ENCODE measurements at regions not wholly inside any gene's neighbourhood (a gene's known extent, or its start where the extent isn't known, plus 50 kb on each side); places are given as distances from the start of the nearest gene placed in this dataset.
"Not testable (repeated sequence)": the region's sequence is repeated elsewhere in the genome, so short reads cannot be mapped to it uniquely, and the experiment has no call there.

DNA sequence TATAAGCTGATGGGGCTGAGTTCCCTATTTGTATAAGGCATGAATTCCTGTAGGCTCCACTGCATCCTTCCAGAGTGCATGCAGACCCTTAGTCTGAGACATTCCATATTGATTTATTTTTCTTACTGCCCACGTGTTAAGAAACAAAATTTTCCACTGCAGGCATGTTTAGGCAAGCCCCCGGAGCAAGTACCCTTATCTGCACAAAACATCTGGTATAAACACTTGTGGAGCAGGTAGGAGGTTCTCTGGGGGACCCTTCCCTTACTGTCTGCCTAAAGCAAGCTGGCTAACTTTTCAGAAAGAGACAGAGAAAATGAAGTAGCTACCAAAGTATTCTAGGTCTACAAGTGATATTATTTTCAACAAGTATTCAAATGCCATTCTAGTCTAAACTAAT lies 571.0 kb upstream of the TPTE start:
- 11 to 18% methylated on average over 2 of the region's 2 CpGs for WGBS, 2 donors
- H3K36me3 ChIP-seq; DNase-seq; FAIRE-seq; H3K27me3 ChIP-seq; ATAC-seq; H3K4me3 ChIP-seq; H3K4me1 ChIP-seq; H3K27ac ChIP-seq; H3K9me3 ChIP-seq; intact Hi-C loops (cut with DNase I): not testable (repeated sequence)

DNA sequence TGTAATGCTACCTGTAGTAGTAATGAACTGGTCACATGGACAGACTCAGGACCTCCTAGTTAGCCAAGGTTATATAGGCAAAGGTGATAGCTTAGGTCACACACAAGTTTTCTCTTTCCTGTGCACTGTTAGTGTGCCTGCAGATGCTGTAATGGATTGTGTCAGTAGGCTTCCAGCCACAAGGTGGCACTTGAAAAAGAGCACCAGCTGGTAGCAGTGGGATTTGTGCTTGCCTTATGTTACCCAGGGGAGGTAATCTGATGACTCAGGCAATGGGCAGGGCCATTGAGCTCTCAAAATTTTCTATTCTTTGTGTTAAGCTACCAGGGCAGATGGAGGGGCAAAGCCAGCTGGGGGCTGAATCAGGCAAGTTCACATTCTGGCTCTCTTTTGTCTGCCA lies 562.6 kb upstream of the TPTE start:
- H3K36me3 ChIP-seq, H3K27ac ChIP-seq: not testable (repeated sequence)

DNA sequence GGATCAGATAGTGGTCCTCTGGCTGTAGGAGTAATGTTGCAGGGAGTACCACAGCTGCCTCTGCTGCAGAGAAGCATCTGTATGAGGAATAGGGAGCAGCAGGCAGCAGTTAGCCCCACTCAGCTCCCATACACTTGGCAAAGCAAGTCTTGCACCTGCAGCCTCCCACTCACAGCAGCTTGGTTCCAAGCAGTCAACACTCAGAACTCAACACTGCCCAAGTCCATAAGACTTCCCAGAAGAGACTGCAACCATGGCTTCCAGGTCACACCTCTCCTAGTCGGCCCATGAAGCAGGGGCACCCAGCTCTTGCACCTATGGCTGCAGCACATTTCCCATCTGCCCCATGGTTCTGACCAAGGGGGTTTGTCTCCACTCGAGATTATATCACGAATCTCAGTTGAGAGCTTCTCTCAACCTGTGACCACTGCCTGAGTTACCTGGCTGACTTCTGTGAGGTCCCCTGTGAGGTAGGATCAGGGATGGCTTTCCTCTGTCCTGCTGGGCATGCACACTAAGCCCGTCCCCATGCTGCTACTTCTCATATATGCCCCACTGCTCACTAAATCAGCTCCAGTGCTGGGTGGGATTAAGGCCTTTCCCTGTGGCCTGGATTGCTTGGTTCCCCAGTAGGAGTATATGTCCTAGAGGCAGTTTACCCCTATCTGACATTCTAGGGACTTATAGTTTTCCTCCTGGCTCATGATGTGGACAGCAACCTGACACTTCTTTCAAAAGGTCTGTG lies 562.0 kb upstream of the TPTE start:
- ATAC-seq; intact Hi-C loops (cut with DNase I); H3K4me1 ChIP-seq; H3K27me3 ChIP-seq; H3K4me3 ChIP-seq; H3K36me3 ChIP-seq; H3K9me3 ChIP-seq; FAIRE-seq; H3K27ac ChIP-seq: not testable (repeated sequence)
- 22 to 31% methylated on average over 3 to 4 of the region's 4 CpGs for WGBS, 2 donors
- DNase-seq: peak in 1 of 6 donors; percentile 33

More for the DNA sequence above, 562.6 kb upstream of the TPTE start:
- H3K27me3 ChIP-seq; FAIRE-seq; H3K4me3 ChIP-seq; intact Hi-C loops (cut with DNase I); ATAC-seq; H3K4me1 ChIP-seq; H3K9me3 ChIP-seq; DNase-seq: not testable (repeated sequence)

DNA sequence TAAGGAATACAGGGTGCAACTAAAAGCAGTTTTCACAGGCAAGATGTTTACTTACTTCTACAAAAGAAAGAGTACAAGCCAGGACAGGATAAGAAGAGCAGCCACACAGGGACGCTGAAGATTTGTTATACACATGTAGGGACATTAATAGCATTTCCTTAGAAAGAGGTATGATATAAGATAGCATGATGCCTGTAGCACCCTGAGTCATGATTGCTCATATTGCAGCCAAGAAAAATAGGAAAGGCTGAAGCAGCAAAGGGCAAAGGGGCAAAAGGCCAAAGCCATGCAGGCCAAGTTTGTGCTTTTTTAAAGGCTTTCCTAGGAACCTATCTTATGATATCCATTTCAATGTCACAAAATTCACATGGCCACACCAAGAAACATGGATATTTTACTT lies 552.0 kb upstream of the TPTE start:
- FAIRE-seq; H3K27me3 ChIP-seq; H3K4me1 ChIP-seq; H3K9me3 ChIP-seq; DNase-seq; ATAC-seq; H3K4me3 ChIP-seq; H3K36me3 ChIP-seq; intact Hi-C loops (cut with DNase I); H3K27ac ChIP-seq: not testable (repeated sequence)
- 3 to 26% methylated on average over 1 of the region's 1 CpG for WGBS, 2 donors

DNA sequence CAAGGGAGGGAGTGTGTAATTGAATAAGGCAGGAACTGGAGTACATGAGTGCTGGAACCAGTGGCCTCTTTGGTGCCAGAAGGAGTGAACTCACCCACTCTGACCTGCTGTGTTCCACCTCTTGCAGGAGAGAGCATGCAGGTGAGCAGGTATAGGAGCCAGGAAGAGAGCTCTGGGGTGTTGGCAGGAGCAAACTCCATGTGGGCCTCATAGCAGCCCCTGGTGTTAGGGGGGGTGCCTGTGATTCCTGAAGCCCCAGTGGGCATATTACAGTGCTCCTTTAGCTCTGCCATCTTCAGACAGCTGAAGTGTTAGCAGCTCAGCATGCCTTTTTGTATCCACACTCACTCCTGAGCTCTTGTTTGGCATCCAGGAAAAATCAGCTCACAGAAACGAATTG lies 549.4 kb upstream of the TPTE start:
- FAIRE-seq; H3K4me1 ChIP-seq; H3K9me3 ChIP-seq; H3K36me3 ChIP-seq; H3K4me3 ChIP-seq; H3K27me3 ChIP-seq; H3K27ac ChIP-seq; intact Hi-C loops (cut with DNase I); ATAC-seq: not testable (repeated sequence)
- WGBS, 2 donors: 33 to 50% methylated on average over 1 of the region's 1 CpG
- DNase-seq: peak in 1 of 6 donors; percentile 10

DNA sequence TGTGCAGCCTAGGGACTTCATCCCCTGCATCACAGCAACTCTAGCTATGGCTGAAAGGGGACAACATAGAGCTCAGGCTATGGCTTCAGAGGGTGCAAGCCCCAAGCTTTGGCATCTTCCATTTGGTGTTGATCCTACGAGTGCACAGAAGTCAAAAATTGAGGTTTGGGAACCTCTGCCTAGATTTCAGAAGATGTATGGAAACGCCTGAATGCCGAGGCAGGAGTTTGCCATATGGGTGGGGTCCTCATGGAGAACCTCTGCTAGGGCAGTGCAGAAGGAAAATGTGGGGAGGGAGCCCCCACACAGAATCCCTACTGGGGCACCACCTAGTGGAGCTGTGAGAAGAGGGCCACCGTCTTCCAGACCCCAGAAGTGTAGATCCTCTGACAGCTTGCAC lies 543.0 kb upstream of the TPTE start:
- ATAC-seq; intact Hi-C loops (cut with DNase I); FAIRE-seq; H3K9me3 ChIP-seq; H3K27ac ChIP-seq; H3K4me1 ChIP-seq; H3K36me3 ChIP-seq; H3K4me3 ChIP-seq; H3K27me3 ChIP-seq; DNase-seq: not testable (repeated sequence)
- WGBS, 2 donors: 31 to 36% methylated on average over 4 of the region's 4 CpGs

DNA sequence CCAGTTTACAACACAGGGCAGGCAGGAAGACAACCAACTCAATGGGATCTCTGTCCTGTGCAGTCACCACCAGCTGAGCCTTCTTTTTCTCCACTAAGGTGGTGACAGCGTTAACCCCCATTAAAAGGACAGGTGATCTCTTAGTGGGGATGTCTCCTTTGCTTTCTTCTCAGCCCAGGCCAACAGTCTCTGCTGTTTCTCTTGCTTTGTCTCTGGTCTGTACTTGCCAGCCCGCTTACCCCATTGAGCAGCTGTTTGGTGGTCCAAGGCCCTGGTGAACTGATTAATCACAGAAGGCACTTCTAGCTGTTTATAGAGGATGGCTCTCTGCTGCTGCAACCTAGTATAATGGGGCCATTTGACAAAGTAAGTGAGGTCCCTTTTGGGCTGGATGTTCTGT lies 523.9 kb upstream of the TPTE start:
- H3K9me3 ChIP-seq; FAIRE-seq; DNase-seq; H3K36me3 ChIP-seq; H3K4me3 ChIP-seq; H3K4me1 ChIP-seq; ATAC-seq; intact Hi-C loops (cut with DNase I); H3K27ac ChIP-seq; H3K27me3 ChIP-seq: not testable (repeated sequence)
- WGBS, 2 donors: 9 to 17% methylated on average over 1 of the region's 2 CpGs

DNA sequence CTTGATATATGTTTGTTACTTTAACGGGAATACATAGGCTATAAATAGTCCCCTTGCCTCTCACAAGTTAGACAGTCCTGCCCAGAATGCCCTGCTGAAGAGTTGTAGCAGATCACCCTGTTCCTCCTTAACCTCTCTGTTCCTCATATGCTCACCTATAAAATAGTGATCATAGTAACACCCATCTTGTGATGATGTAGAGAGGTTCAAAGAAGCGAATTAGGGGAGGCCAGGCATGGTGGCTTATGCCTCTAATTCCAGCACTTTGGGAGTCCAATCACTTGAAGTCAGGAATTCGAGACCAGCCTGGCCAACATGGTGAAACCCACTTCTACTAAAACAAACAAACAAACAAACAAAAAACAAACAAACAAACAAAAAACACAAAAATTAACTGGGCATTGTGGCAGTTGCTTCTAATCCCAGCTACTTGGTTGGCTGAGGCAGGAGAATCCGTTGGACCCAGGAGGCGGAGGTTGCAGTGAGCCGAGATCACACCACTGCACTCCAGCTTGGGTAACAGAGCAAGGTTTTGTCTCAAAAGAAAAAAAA lies 518.5 kb upstream of the TPTE start:
- H3K36me3 ChIP-seq; FAIRE-seq; H3K4me3 ChIP-seq; H3K27ac ChIP-seq; H3K4me1 ChIP-seq; H3K27me3 ChIP-seq; intact Hi-C loops (cut with DNase I); H3K9me3 ChIP-seq; DNase-seq; ATAC-seq: not testable (repeated sequence)
- WGBS, 2 donors: 30 to 36% methylated on average over 5 of the region's 6 CpGs

DNA sequence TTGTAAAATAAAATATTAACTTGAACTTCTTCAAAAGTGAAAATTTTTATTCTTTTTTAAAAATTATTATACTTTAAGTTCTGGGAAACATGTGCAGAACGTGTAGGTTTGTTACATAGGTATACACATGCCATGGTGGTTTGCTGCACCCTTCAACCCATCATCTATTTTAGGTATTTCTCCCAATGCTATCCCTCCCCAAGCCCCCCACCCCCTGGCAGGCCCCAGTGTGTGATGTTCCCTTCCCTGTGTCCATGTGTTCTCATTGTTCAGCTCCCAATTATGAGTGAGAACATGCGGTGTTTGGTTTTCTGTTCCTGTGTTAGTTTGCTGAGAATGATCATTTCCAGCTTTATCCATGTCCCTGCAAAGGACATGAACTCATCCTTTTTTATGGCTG lies 515.6 kb upstream of the TPTE start:
- FAIRE-seq; intact Hi-C loops (cut with DNase I); H3K4me1 ChIP-seq; H3K27ac ChIP-seq; H3K4me3 ChIP-seq; H3K27me3 ChIP-seq; DNase-seq; H3K36me3 ChIP-seq; H3K9me3 ChIP-seq; ATAC-seq: not testable (repeated sequence)
- WGBS, 2 donors: 42 to 47% methylated on average over 2 of the region's 2 CpGs

DNA sequence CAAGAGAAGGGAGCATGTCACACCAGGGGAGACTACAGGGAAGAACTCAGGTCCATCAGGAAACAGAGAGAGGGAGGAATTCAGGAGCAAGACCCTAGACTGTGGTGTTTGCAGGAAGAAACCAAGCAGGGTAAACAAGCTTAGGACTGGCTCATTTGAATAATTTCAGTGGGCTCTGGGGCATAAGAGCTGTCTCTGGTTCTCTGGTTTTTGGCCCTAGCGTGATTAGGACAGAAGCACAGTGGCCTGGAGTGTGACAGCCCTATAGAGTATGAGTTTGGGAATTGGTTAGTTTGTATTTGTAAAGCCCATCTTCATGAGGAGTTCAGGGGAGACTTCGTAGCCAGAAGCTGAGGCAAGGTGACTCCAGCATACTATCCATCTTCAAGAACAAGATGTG lies 504.4 kb upstream of the TPTE start:
- H3K4me1 ChIP-seq; H3K36me3 ChIP-seq; intact Hi-C loops (cut with DNase I); DNase-seq; H3K27me3 ChIP-seq; H3K27ac ChIP-seq; H3K4me3 ChIP-seq; FAIRE-seq; H3K9me3 ChIP-seq; ATAC-seq: not testable (repeated sequence)
- WGBS, 2 donors: 12 to 27% methylated on average over 2 of the region's 2 CpGs

DNA sequence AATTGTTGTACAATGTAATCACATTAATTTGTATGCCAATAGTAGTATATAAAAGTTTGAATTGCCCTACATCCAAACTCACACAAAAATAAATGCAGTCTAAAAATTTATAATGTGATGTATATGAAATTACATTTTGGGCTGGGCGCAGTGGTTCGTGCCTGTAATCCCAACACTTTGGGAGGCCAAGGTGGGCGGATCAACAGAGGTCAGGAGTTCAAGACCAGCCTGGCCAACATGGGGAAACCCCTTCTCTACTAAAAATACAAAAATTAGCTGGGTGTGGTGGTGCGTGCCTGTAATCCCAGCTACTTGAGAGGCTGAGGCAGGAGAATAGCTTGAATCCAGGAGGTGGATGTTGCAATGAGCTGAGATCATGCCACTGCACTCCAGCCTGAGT lies 503.6 kb upstream of the TPTE start:
- WGBS, 2 donors: 41 to 47% methylated on average over 4 of the region's 4 CpGs
- H3K4me3 ChIP-seq; H3K27ac ChIP-seq; DNase-seq; H3K4me1 ChIP-seq; FAIRE-seq; H3K36me3 ChIP-seq; intact Hi-C loops (cut with DNase I); H3K9me3 ChIP-seq; ATAC-seq; H3K27me3 ChIP-seq: not testable (repeated sequence)

DNA sequence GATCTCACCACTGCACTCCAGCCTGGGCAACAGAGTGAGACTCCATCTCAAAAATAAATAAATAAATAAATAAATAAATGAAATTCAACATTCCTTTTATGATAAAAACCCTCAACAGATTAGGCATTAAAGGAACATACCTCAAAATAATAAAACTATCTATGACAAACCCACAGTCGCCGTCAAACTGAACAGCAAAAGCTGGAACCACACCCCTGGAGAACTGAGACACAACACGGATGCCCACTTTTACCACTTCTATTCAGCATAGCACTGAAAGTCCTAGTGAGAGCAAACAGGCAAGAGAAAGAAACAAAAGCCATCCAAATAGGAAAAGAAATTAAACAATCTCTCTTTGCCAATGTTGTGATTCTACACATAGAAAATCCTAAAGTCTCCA lies 499.9 kb upstream of the TPTE start:
- DNase-seq; H3K4me1 ChIP-seq; H3K27me3 ChIP-seq; H3K4me3 ChIP-seq; H3K36me3 ChIP-seq; intact Hi-C loops (cut with DNase I); H3K27ac ChIP-seq; FAIRE-seq; ATAC-seq; H3K9me3 ChIP-seq: not testable (repeated sequence)
- 48 to 54% methylated on average over 3 of the region's 3 CpGs for WGBS, 2 donors

DNA sequence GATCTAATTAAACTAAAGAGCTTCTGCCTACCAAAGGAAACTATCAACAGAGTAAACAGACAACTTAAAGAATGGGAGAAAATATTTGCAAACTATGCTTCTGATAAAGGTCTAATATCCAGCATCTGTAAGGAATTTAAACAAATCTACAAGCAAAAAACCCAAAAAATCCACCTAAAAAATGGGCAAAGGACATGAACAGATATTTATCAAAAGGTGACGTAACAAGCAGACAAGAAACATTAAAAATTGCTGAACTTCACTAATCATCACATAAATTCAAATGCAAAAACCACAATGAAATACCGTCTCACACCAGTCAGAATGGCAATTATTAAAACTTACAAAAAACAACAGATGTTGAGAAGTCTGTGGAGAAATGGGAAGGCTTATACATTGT lies 498.6 kb upstream of the TPTE start:
- FAIRE-seq; ATAC-seq; H3K27me3 ChIP-seq; H3K4me1 ChIP-seq; intact Hi-C loops (cut with DNase I); H3K27ac ChIP-seq; H3K9me3 ChIP-seq; DNase-seq; H3K4me3 ChIP-seq; H3K36me3 ChIP-seq: not testable (repeated sequence)
- whole genome bisulfite sequencing, 2 donors: 33 to 40% methylated on average over 2 of the region's 2 CpGs
